ENCODE measurements at regions not wholly inside any gene's neighbourhood (a gene's known extent, or its start where the extent isn't known, plus 50 kb on each side); places are given as distances from the start of the nearest gene placed in this dataset.

GRCh38 chr22:49189871-49190270 lies 637.8 kb downstream of the BRD1 start:
- H3K36me3 ChIP-seq (ENCODE audit: insufficient read depth in 1 of 2, low read depth in 1 of 2): no peaks in the 10 kb centered on the region

GRCh38 chr22:49188591-49188990 lies 639.1 kb downstream of the BRD1 start:
- intact Hi-C loops (cut with DNase I): no loop called here
- Histone ChIP-seq H3K9me3 (no peaks in the 10 kb centered on the region), H3K4me1 (no peaks in the 10 kb centered on the region), H3K4me3 (no peak overlapping the region), H3K36me3 (ENCODE audit: insufficient read depth in 1 of 2, low read depth in 1 of 2) (no peaks in the 10 kb centered on the region), H3K27ac (no peak overlapping the region), H3K27me3 (ENCODE audit: insufficient read depth in 3 of 3, low read length in 2 of 3) (peaks cover 0 to 11% (median 0%) of the 10 kb centered on the region in 3 donors)
- peak in 1 of 2 donors; percentile 32 for DNase-seq
- ATAC-seq: no peak
- no peak for TF ChIP-seq CTCF (IDR thresholded peaks at IDR 0.05)
- WGBS, 3 donors: 86 to 87% (median 86%) methylated on average over 10 of the region's 10 CpGs

More at GRCh38 chr22:49189871-49190270, 637.8 kb downstream of the BRD1 start:
- H3K9me3 ChIP-seq: no peaks in the 10 kb centered on the region
- no peak overlapping the region for H3K27ac ChIP-seq
- no peak overlapping the region for H3K4me3 ChIP-seq
- intact Hi-C loops (cut with DNase I): no loop called here
- H3K27me3 ChIP-seq (ENCODE audit: insufficient read depth in 3 of 3, low read length in 2 of 3): peaks cover 0 to 11% (median 0%) of the 10 kb centered on the region in 3 donors
- H3K4me1 ChIP-seq: no peaks in the 10 kb centered on the region
- WGBS, 3 donors: 83 to 89% (median 87%) methylated on average over 14 of the region's 14 CpGs
- TF ChIP-seq CTCF (IDR thresholded peaks at IDR 0.05): no peak
- ATAC-seq (no peak), DNase-seq (no peak)

GRCh38 chr22:49188091-49188490 lies 639.6 kb downstream of the BRD1 start:
- ATAC-seq (no peak), DNase-seq (no peak)
- H3K4me3 ChIP-seq: no peak overlapping the region
- no peaks in the 10 kb centered on the region for H3K36me3 ChIP-seq (ENCODE audit: insufficient read depth in 1 of 2, low read depth in 1 of 2)
- 72 to 77% (median 75%) methylated on average over 8 of the region's 8 CpGs for WGBS, 3 donors
- no peak overlapping the region for H3K27ac ChIP-seq
- no peaks in the 10 kb centered on the region for H3K4me1 ChIP-seq
- H3K9me3 ChIP-seq: no peaks in the 10 kb centered on the region
- peaks cover 0 to 11% (median 0%) of the 10 kb centered on the region in 3 donors for H3K27me3 ChIP-seq (ENCODE audit: insufficient read depth in 3 of 3, low read length in 2 of 3)
- intact Hi-C loops (cut with DNase I): no loop called here
- no peak for TF ChIP-seq CTCF (IDR thresholded peaks at IDR 0.05)

- no peaks in the 10 kb centered on the region for H3K4me1 ChIP-seq
- H3K27me3 ChIP-seq (ENCODE audit: insufficient read depth in 3 of 3, low read length in 2 of 3): peaks cover 0 to 11% (median 0%) of the 10 kb centered on the region in 3 donors
- intact Hi-C loops (cut with DNase I): no loop called here
- no peaks in the 10 kb centered on the region for H3K9me3 ChIP-seq
- H3K4me3 ChIP-seq: no peak overlapping the region
- no peak for TF ChIP-seq CTCF (IDR thresholded peaks at IDR 0.05)
- H3K36me3 ChIP-seq (ENCODE audit: insufficient read depth in 1 of 2, low read depth in 1 of 2): no peaks in the 10 kb centered on the region
- DNase-seq: peak in 1 of 2 donors; percentile 45
- ATAC-seq: no peak
- H3K27ac ChIP-seq: no peak overlapping the region
- 68 to 72% (median 70%) methylated on average over 12 of the region's 12 CpGs for WGBS, 3 donors
Observed at GRCh38 chr22:49186762-49187161, 640.9 kb downstream of the BRD1 start.

- no peak for TF ChIP-seq CTCF (IDR thresholded peaks at IDR 0.05)
- ATAC-seq (no peak), DNase-seq (no peak)
- H3K36me3 ChIP-seq (ENCODE audit: insufficient read depth in 1 of 2, low read depth in 1 of 2): no peaks in the 10 kb centered on the region
- intact Hi-C loops (cut with DNase I): no loop called here
- WGBS, 3 donors: 100% methylated on average over 1 of the region's 1 CpG
- no peak overlapping the region for H3K27ac ChIP-seq
- no peaks in the 10 kb centered on the region for H3K9me3 ChIP-seq
- no peaks in the 10 kb centered on the region for H3K4me1 ChIP-seq
- H3K27me3 ChIP-seq (ENCODE audit: insufficient read depth in 3 of 3, low read length in 2 of 3): peaks cover 0 to 11% (median 0%) of the 10 kb centered on the region in 3 donors
- no peak overlapping the region for H3K4me3 ChIP-seq
Observed at GRCh38 chr22:49186293-49186692, 641.4 kb downstream of the BRD1 start.

All from psoas muscle (tissue), 7 donors.